ENCODE measurements at regions not wholly inside any gene's neighbourhood (a gene's known extent, or its start where the extent isn't known, plus 50 kb on each side); places are given as distances from the start of the nearest gene placed in this dataset. TPM values are rescaled to one million over a fixed set of nuclear protein-coding genes. Genes with fewer than 3 reads are reported as not detected.

DNA sequence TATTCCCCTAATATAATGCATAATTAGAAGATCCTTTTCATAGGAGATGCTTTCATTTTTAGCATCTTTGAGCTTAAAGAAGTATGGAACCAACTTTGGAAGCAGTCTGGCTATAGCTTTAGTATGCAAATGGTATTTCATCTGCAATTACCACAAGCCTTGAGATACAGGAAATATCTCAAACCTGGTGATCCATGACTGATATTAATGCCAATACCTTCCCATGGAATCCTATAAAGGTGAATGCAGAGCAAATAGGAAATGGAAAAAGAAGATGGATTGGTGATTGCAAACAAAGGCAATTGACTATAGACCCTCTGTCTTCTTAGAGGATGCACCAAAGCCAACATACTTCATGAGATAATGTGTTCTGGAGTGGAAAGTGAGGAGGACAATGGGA lies 326.4 kb downstream of the KBTBD8 start:
- Histone ChIP-seq H3K9ac (ENCODE audit: low read depth, low read length) (no peak overlapping the region), H2BK120ac (ENCODE audit: low read depth, low read length) (no peak overlapping the region), H4K8ac (ENCODE audit: low read depth in 2 of 2, low read length in 2 of 2) (no peak overlapping the region), H3K4me1 (ENCODE audit: control insufficient read depth, insufficient read depth, low read length) (no peaks in the 10 kb centered on the region), H2BK5ac (ENCODE audit: low read depth, low read length, poor library complexity, severe bottlenecking) (no peak overlapping the region), H3K23ac (ENCODE audit: low read depth, low read length) (no peak overlapping the region), H3K27ac (ENCODE audit: insufficient read depth, low read length) (no peak overlapping the region), H2AFZ (replicated peaks; ENCODE audit: low read length, poor library complexity) (no peak overlapping the region), H4K91ac (ENCODE audit: insufficient read depth, low read depth, low read length) (no peak overlapping the region), H4K20me1 (ENCODE audit: insufficient read depth, low read length) (no peaks in the 10 kb centered on the region), H3K9me1 (ENCODE audit: insufficient read depth, low read length) (no peaks in the 10 kb centered on the region), H3K36me3 (ENCODE audit: control insufficient read depth, insufficient read depth, low read length) (no peaks in the 10 kb centered on the region), H3K56ac (ENCODE audit: extremely low read depth, insufficient read depth, low read length) (no peak overlapping the region), H2BK20ac (ENCODE audit: low read depth, low read length) (no peak overlapping the region), H2BK15ac (ENCODE audit: low read depth, low read length) (no peak overlapping the region), H4K5ac (ENCODE audit: low read depth, low read length) (no peak overlapping the region), H3K18ac (ENCODE audit: low read depth, low read length) (no peak overlapping the region), H3K79me1 (ENCODE audit: low read depth in 1 of 2, low read length in 2 of 2) (no peaks in the 10 kb centered on the region), H3K14ac (replicated peaks; ENCODE audit: low read depth, low read length) (no peak overlapping the region), H2AK9ac (replicated peaks; ENCODE audit: low read depth, low read length, poor library complexity) (no peak overlapping the region), H2AK5ac (ENCODE audit: low read depth, low read length) (no peak overlapping the region), H3K4me3 (ENCODE audit: insufficient read depth, low read depth, low read length) (no peak overlapping the region), H3K27me3 (ENCODE audit: control insufficient read depth, insufficient read depth, low read length) (no peaks in the 10 kb centered on the region), H3K4me2 (ENCODE audit: low read depth, low read length) (no peak overlapping the region), H3K4ac (ENCODE audit: low read depth, low read length) (no peak overlapping the region), H3K9me3 (ENCODE audit: control insufficient read depth, insufficient read depth, low read length) (no peaks in the 10 kb centered on the region)
- ChIA-PET POLR2A (ENCODE audit: unreplicated experiment) (no interaction called here), CTCF (no interaction called here)
- TF ChIP-seq MAZ (IDR thresholded peaks at IDR 0.05; ENCODE audit: borderline replicate concordance, low read depth, low read length): no peak
- TF ChIP-seq, protein P1, sequence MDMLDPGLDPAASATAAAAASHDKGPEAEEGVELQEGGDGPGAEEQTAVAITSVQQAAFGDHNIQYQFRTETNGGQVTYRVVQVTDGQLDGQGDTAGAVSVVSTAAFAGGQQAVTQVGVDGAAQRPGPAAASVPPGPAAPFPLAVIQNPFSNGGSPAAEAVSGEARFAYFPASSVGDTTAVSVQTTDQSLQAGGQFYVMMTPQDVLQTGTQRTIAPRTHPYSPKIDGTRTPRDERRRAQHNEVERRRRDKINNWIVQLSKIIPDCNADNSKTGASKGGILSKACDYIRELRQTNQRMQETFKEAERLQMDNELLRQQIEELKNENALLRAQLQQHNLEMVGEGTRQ (IDR thresholded peaks at IDR 0.05; ENCODE audit: low read depth, low read length): no peak
- no peak for TF ChIP-seq CHD1 (IDR thresholded peaks at IDR 0.05; ENCODE audit: low read depth, low read length)
- no peak for TF ChIP-seq BHLHE40 (IDR thresholded peaks at IDR 0.05; ENCODE audit: low read depth, low read length)
- TF ChIP-seq, protein P2, sequence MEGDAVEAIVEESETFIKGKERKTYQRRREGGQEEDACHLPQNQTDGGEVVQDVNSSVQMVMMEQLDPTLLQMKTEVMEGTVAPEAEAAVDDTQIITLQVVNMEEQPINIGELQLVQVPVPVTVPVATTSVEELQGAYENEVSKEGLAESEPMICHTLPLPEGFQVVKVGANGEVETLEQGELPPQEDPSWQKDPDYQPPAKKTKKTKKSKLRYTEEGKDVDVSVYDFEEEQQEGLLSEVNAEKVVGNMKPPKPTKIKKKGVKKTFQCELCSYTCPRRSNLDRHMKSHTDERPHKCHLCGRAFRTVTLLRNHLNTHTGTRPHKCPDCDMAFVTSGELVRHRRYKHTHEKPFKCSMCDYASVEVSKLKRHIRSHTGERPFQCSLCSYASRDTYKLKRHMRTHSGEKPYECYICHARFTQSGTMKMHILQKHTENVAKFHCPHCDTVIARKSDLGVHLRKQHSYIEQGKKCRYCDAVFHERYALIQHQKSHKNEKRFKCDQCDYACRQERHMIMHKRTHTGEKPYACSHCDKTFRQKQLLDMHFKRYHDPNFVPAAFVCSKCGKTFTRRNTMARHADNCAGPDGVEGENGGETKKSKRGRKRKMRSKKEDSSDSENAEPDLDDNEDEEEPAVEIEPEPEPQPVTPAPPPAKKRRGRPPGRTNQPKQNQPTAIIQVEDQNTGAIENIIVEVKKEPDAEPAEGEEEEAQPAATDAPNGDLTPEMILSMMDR (conservative IDR thresholded peaks at IDR 0.05; ENCODE audit: low read depth, low read length): no peak
- no peak for TF ChIP-seq RCOR1 (IDR thresholded peaks at IDR 0.05; ENCODE audit: insufficient replicate concordance, low read length)
- no peak for TF ChIP-seq POLR2A (IDR thresholded peaks at IDR 0.05; ENCODE audit: low read depth, low read length)
- TF ChIP-seq SMC3 (IDR thresholded peaks at IDR 0.05; ENCODE audit: low read depth, low read length): no peak
- no peak for TF ChIP-seq RFX5 (IDR thresholded peaks at IDR 0.05; ENCODE audit: low read depth, low read length)
- intact Hi-C loops (cut with micrococcal nuclease) (no loop called here), dilution Hi-C loops (cut with HindIII; ENCODE audit: low sequenced_read_pairs, unreplicated experiment) (no loop called here), in situ Hi-C loops (cut with MboI; ENCODE audit: low sequenced_read_pairs) (no loop called here)
- BruUV-seq (replicated peaks): no TSS peak
- no peak for ATAC-seq (ENCODE audit: low read depth)
- DNase-seq: no peak

Small RNA genes lying in the stretch of these regions (microRNA-seq; reads per million reads assigned to microRNA genes)
- not detected for gene MIR4272 (ENCODE audit: unreplicated experiment)
